Right ventricle myocardium inferior (tissue), 1 donor: ENCODE measurements at regions not wholly inside any gene's neighbourhood (a gene's known extent, or its start where the extent isn't known, plus 50 kb on each side); places are given as distances from the start of the nearest gene placed in this dataset.
"Not testable (repeated sequence)": the region's sequence is repeated elsewhere in the genome, so short reads cannot be mapped to it uniquely, and the experiment has no call there.

Source experiments
- ATAC-seq: fragments of 200-7000 bp; cut with Tn5 transposase; one replicate; pipeline ENCODE4 v1.9.1; 2020; ENCODE audit warnings: mild to moderate bottlenecking, moderate library complexity
- DNase-seq: peaks from one replicate; pipeline ENCODE4 v3.0.0; 2021; ENCODE audit errors: missing footprints
- intact Hi-C: fragments of 100-400 bp; cut with DNase I; formaldehyde crosslinking; loops from one replicate; pipeline ENCODE4 v1.11.0; 2022
- donor health status: DM: no; HTN: yes; CAD: no; lungs with severe emphysema.

DNA sequence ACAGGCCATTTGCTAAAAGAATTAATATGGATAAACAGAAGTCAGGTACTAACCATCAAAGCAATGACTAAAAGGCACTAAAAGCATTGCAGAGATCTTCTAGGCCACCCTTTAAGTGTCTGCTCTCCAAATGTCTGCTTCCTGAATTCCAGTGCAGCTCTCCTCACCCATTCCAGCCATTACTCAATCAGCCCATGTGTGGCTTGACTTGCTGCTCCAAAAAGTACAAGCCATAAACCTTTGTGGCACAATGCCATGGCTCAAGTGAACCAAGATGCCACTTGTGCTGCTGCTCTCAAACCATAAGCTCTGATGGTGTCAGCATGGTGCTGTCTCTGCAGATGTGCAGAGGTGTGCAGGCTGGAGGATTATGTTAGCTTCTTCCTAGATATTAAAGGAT lies 290.2 kb upstream of the POU5F2 start:
- ATAC-seq (no peak), DNase-seq (no peak)
- intact Hi-C loops, result no loop called here

DNA sequence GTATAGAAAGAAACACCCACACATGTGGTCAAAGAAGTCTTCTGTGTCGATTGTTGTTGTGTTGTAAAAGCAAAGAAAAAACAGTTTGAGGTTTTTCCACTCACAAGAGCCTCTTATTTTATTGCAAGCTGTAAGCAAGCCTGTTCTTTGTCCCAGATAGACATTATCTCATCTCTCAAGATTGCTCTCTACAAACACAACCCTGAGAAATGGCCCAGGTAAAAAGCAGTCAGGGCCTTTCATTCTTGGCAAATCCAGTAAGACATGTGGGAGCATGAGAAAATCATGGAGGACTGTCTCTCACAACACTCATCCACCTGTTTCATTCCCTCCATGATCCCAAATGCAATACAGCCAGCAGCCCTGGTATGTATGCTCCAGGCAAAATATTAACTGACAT lies 286.6 kb upstream of the POU5F2 start:
- ATAC-seq (no peak), DNase-seq (no peak)
- intact Hi-C loops, result no loop called here

DNA sequence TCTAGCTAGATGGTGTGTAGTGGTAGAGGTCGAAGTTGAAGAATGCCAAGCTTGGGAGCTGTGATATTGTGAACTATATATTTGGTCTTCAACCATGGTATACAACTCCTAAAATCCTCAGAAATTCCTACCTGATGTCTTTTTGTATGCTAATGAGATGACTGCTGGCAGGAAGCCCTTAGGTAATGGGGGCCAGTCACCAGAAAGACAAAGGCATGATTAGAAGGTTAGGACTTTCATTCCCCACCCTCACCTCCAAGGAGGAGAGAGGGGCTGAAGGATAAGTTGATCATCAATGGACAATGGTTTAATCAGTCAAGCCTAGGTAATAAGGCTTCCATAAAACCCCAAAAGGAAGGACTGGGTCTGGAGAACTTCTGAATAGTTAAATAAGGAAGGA lies 285.7 kb upstream of the POU5F2 start:
- intact Hi-C loops, result no loop called here
- no peak for DNase-seq
- no peak for ATAC-seq

DNA sequence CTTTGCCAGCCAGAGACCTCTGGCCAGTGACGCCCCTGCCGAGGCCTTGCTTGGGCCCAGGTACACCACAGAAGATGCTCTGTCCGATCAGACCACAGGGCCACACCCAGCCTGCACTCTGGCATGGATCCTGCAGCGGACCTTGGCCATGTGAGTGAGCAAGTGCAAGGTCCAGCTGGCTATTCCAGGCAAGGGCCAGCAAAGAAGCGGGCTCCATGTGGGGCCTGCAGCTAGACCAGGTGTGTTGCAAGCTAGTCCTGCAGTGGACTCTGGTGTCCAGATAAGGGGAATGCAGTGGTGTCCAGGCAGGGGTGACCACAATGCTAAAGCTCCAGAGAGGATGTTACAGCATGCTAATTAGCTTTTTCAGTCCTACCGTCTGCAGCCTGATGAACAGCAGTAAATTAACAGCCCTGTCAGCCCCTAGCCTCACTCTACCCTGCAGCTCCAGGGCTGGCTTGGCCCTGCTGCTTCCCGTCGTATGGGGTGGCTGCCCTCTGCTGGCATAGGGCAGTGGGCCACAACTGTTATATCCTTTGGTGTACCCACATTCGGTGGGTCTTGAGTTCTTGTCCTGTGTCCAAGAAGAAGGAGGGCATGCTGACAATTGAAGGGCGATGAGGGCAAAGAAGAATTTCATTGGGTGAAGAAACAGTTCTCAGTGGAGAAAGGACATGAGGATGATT lies 284.5 kb upstream of the POU5F2 start:
- DNase-seq (no peak), ATAC-seq (no peak)
- intact Hi-C loops, result no loop called here

DNA sequence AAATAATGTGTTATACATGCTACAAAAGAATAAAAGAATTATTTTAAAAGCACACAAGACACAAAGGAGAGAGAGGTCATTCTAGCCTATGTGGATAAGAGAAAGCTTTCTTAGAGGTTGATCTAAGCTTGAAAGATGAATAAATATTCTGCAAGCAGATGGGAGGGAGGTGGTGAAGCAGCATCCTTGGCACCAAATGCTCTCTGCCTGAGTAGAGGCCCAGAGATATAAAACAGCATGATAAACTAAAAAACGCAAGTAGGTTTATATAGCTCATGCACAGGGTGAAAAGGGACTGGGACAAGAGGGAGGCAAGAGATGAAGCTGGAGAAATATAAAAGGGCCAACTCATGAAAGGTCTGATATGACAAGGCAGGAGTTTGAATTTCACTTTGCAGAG lies 283.2 kb upstream of the POU5F2 start:
- DNase-seq, result no peak
- ATAC-seq, result no peak
- intact Hi-C loops, result no loop called here

DNA sequence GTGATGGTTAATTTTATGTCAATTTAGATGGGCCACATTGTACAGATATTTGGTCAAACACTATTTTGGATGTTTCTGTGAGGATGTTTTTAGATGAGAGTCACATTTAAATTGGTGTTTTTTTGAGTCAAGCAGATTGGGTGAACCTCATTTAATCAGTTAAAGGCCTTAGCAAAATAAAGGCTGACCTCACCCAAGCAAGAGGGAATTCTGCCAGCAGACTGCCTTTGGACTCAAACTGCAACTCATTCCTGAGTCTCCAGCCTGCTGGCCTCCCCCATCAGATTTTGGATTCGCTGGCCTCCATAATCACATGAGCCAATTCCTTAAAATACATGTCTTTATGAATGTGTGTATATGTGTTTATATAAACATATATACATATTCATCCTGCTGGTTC lies 282.7 kb upstream of the POU5F2 start:
- intact Hi-C loops, result no loop called here
- no peak for DNase-seq
- ATAC-seq, result no peak

DNA sequence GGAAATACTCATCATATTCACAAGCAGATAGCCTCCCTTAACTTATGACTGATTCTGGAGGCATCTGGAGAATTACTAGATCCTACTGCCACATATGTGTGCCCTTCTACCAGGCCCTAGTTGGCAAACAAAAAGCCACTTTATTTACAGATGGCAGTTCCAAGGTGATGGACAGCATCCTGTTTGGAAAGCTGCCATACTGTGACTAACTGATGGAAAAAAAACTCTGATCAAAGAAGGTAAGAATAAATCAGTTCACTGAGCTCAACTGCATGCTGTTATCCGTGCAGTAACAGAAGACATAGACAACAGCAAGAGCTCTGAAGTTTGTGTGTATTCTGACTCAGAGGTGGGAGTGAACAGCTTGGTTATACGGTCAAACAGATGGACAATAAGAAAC lies 279.8 kb upstream of the POU5F2 start:
- DNase-seq (no peak), ATAC-seq (no peak)
- intact Hi-C loops, result no loop called here

DNA sequence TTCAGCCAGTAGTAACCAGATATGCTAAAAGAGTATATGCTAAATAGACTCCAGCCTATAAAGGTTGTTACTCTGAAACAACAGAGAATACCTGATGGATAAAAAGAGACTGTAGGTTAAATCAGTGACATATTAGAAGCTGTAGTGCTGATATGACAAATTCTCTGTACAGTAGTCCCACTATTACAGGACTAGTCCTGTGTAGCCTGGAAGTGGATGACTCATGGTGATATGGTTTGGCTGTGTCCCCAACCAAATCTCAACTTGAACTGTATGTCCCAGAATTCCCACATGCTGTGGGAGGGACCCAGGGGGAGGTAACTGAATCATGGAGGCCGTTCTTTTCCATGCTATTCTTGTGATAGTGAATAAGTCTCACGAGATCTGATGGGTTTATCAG lies 276.2 kb upstream of the POU5F2 start:
- intact Hi-C loops, result no loop called here
- DNase-seq (no peak), ATAC-seq (no peak)

DNA sequence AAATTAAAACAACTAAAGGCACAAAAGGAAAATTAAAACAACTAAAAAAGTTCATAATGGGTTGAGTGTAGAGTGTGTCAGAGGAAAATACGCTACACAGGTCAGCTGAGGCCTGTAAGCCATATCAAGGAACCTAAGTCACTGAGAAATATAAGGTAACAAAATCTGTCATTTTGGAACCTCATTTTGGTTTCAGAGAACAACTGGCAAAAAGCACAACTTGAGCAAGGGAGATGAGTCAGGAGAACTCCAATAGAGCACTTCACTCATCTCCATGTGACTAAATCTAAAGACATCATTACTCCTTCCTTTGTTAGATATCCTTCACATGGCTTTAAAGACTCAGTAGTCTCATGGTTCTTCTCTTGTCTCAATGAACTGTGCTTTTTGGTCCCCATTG lies 269.4 kb upstream of the POU5F2 start:
- DNase-seq (no peak), ATAC-seq (no peak)
- intact Hi-C loops, result no loop called here

DNA sequence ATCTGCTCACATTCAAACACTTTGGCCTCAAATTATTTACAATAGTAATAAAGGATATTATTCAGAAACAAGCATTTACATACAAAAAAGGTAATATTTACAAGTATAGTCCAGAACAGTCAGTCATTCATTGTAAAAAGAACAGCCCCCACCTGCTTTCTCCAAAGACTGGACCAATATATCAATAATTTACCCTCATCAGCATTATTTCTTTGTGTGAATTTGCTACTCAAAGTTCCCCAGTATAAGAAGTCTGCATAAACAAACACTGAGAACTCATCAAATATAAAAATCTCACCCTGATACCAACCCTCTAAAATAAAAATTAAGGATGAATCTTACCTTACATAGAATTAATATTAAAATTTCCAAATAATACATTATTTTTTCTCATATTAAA lies 267.8 kb upstream of the POU5F2 start:
- intact Hi-C loops, result no loop called here
- no peak for DNase-seq
- no peak for ATAC-seq

DNA sequence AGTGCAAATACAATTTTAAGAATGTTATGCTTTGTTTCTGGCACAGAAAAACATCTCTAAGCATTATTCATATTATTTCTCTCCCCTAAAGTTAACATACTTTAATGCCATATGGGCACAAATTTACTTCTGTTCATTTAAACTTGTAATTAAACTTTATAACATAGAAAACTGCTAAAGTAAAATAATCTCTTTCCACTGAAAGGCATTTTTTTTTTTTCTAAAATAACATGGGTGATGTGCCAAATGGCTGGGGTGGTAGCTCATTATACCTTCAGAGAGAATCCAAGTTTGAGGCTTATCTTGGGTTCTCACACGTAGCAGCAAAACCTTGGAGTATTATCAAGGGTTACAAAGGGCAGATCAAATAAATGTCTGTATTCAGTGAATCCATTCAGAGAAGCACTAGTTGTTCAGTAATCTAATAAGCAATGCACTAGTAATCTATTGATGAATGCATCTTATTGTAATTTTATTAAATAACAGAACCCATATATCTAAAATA lies 257.6 kb upstream of the POU5F2 start:
- DNase-seq (no peak), ATAC-seq (no peak)
- intact Hi-C loops, result no loop called here

DNA sequence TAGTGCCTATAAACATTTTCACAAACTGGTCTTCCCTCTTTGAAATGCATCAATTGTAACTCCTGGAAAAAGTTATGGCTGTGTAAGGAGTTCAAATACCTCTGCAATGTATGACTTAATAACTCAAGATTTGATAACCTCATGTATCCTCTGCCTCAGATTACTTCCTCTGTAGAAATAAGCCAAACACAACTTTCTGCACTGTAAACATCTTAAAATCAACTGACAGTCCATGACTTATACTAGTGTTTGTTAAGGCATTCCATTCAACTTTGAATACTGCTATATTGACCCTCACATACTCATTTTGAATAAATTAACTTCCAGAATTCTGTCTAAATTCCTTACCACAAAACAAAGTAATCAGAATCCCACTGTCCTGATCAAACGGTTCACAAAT lies 256.2 kb upstream of the POU5F2 start:
- DNase-seq, result no peak
- intact Hi-C loops, result no loop called here
- ATAC-seq, result no peak

DNA sequence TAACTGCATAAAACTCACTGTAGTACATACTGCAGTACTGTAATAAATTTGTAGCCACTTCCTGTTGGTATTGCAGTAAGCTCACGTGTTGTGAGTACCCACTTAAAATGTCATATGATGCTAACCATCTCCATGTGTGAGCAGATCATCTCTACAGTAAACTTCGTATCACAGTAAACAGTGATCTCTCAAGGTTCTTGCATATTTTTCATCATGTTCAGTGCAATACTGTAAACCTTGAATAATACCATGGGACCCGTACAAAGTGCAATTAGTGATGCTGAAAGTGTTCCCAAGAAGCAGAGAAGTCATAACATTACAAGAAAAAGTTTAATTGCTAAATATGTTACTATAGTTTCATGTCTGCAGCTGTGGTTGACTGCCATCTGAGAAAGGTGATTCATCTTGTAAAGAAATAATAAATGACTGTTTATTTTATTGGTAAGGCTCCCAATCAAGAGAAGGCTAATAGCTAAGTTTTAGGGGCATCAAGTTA lies 253.8 kb upstream of the POU5F2 start:
- DNase-seq (no peak), ATAC-seq (no peak)
- intact Hi-C loops, result no loop called here

DNA sequence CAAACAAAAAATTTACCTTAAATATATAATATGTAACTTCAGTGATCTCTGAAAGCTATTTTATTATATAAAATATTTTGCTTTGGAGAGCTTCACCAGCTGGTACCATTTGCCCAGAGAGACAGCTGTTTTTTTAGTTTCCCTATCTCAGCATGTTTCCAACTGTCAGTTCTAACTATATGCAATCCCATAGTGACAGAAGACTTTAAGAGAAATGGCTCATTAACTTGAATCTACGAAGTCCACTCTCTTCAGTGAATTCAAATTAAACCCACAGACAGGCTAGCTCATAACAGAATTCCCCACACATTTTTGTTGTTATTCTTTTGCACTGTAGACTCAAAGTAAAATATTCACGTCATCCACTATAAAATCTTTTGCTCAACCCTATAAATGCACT lies 251.8 kb upstream of the POU5F2 start:
- DNase-seq, result no peak
- ATAC-seq, result no peak
- intact Hi-C loops, result no loop called here

DNA sequence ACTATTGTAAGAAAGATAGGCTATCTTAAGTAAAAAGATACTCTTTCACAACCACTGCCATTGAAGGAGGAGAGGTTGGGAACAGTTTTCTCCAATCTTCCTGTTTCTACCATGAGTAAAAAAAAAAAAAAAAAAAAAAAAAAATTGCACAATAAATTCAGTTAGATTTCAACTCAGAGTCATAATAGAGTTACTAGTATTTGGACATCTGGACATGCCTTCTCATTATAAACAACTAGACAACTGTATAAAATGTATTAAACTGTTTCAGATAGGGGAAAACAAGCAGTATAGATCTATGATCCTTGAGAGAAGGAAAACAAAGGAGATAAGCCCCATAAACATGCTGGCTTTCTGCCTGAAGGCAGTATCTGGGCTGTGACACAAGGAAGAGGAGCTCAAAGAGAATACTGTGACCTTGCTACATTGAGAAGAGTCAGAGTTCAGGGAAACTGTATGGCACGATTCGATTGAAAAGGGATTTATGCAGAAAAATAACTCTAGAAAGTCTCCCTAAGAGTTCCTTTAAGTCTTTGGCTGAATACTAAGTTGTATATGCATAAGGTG lies 249.2 kb upstream of the POU5F2 start:
- intact Hi-C loops, result no loop called here
- DNase-seq (no peak), ATAC-seq (no peak)

DNA sequence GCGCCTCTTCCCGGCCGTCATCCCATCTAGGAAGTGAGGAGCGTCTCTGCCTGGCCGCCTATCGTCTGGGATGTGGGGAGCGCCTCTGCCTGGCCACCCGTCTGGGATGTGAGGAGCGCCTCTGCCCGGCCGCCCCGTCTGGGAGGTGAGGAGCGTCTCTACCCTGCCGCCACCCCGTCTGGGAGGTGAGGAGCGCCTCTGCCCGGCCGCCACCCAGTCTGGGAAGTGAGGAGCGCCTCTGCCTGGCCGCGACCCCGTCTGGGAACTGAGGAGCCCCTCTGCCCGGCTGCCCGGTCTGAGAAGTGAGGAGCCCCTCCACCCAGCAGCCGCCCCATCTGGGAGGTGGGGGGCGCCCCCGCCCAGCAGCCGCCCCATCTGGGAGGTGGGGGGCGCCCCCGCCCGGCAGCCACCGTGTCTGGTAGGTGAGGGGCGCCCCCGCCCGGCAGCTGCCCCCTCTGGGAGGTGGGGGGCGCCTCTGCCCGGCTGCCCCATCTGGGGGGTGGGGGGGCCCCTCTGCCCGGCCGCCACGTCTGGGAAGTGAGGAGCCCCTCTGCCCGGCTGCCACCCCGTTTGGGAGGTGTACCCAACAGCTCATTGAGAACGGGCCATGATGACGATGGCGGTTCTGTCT lies 244.7 kb upstream of the POU5F2 start:
- peak; percentile 66 for DNase-seq

DNA sequence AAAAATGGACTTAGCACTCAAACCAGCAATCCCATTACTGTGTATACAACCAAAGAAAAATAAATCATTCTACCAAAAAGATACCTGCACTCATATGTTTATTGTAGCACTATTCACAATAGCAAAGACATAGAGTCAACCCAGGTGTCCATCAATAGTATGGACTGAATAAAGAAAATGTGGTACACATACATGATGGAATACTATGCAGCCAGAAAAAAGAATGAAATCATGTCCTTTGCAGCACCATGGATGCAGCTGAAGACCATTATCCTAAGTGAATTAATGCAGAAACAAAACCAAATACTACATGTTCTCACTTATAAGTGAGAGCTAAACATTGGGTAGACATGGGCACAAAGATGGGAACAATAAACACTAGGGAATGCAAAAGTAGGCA lies 236.8 kb upstream of the POU5F2 start:
- intact Hi-C loops, result no loop called here
- ATAC-seq, result no peak

More for the DNA sequence above, 244.7 kb upstream of the POU5F2 start:
- intact Hi-C loops, ATAC-seq: not testable (repeated sequence)

DNA sequence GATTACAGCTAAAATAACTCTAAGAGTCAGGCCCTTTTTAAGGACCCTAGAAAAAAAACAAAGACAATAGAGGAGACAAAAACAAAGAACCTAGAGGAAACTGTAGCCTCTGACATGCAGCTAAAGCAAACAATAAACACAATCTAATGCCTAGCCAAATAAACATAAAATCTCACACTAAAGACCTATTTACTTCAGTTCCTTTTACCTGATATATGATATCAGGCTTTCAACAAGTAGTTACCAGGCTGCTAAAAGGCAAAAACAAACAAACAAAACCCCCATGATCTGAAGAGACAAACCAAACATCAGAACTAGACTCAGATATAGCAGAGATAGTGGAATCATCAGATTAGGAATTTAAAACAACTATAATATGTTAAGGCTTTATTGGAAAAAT lies 226.5 kb upstream of the POU5F2 start:
- intact Hi-C loops, result no loop called here
- no peak for DNase-seq
- ATAC-seq, result no peak

More for the DNA sequence above, 236.8 kb upstream of the POU5F2 start:
- no peak for DNase-seq

DNA sequence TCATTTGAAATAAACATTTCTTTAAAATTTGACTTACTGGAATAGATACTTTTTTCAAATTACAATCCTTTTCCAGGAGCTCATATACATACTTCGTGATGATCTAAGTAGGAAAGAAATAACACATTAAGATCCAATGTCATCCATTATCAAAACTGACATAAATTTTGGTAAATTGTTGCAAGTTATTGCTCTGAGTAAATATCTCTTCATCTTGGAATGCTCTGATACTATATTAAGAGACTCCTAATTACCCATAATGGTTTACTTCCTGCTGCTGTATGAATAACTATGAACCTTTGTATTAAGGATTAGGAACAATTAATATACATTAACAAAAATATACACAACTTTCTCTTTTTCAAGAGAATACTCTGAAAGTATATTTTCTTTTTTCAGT lies 223.0 kb upstream of the POU5F2 start:
- intact Hi-C loops, result no loop called here
- DNase-seq (no peak), ATAC-seq (no peak)

DNA sequence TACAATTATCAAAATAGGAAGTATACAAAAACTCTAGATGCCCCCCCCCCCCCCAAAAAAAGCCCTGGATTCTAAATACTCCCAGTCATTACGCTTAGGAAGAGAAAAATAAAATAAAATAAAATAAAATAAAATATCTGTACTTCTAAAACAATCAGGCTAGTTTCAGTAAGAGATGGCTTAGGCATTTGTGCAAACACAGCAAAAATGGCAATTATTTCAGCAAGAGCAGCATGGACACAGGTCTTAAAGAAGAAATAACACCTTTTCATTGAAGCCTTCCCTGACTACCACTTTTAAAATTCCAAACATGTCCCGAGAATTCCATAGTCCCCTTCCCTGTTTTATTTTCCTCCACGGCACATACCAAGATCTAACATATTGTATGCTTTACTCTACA lies 218.6 kb upstream of the POU5F2 start:
- DNase-seq (no peak), ATAC-seq (no peak)
- intact Hi-C loops, result no loop called here
